Parathyroid adenoma (tissue), 2 donors: ENCODE measurements at regions not wholly inside any gene's neighbourhood (a gene's known extent, or its start where the extent isn't known, plus 50 kb on each side); places are given as distances from the start of the nearest gene placed in this dataset.

Experiments used
- H2AFZ ChIP-seq: fragments of 300-600 bp; sonication (generic); one replicate; pipeline ENCODE4 v1.7.0; 2017; ENCODE audit warnings: antibody characterized with exemption, mild to moderate bottlenecking
- H3K27ac ChIP-seq: fragments of 300-600 bp; sonication (generic); one replicate; pipeline ENCODE4 v1.7.0; 2017
- H3K27me3 ChIP-seq: fragments of 300-600 bp; sonication (generic); one replicate; pipeline ENCODE4 v1.7.0; 2017; ENCODE audit warnings: low read length; ENCODE audit not compliant: control insufficient read depth, insufficient read depth
- H3K36me3 ChIP-seq: fragments of 300-600 bp; sonication (generic); one replicate; pipeline ENCODE4 v1.7.0; 2017; ENCODE audit warnings: low read length; ENCODE audit not compliant: control insufficient read depth, insufficient read depth
- H3K4me1 ChIP-seq: fragments of 300-600 bp; sonication (generic); one replicate; pipeline ENCODE4 v1.7.0; 2017; ENCODE audit warnings: control low read depth
- H3K4me2 ChIP-seq: fragments of 300-600 bp; sonication (generic); one replicate; pipeline ENCODE4 v1.7.0; 2017; ENCODE audit warnings: low read length
- H3K4me3 ChIP-seq: fragments of 300-600 bp; sonication (generic); one replicate; pipeline ENCODE4 v1.7.0; 2017; ENCODE audit warnings: low read depth, low read length
- H3K79me2 ChIP-seq: fragments of 300-600 bp; sonication (generic); one replicate; pipeline ENCODE4 v1.7.0; 2017; ENCODE audit warnings: control low read depth
- H3K9ac ChIP-seq: fragments of 300-600 bp; sonication (generic); one replicate; pipeline ENCODE4 v1.7.0; 2017; ENCODE audit warnings: mild to moderate bottlenecking
- H3K9me3 ChIP-seq: fragments of 300-600 bp; sonication (generic); one replicate; pipeline ENCODE4 v1.7.0; 2017; ENCODE audit warnings: low read length; ENCODE audit not compliant: control insufficient read depth
- CTCF ChIP-seq: fragments of 300-600 bp; sonication (generic); IDR thresholded peaks from one replicate; pipeline ENCODE4 v1.7.0; 2017; ENCODE audit warnings: antibody characterized with exemption, mild to moderate bottlenecking
- donor health status: primary hyperparathyroidism.

GRCh38 chr4:174016251-174016650 is 267.2 kb downstream of the FBXO8 start:
- Histone ChIP-seq H3K4me3 (no peak overlapping the region), H3K9me3 (no peaks in the 10 kb centered on the region), H3K27ac (no peak overlapping the region), H3K4me2 (no peak overlapping the region), H3K79me2 (no peaks in the 10 kb centered on the region), H2AFZ (no peak overlapping the region), H3K36me3 (no peaks in the 10 kb centered on the region), H3K27me3 (no peaks in the 10 kb centered on the region), H3K9ac (no peak overlapping the region), H3K4me1 (no peaks in the 10 kb centered on the region)
- TF ChIP-seq CTCF: no peak

- H3K36me3 ChIP-seq: no peaks in the 10 kb centered on the region
- H3K4me2 ChIP-seq: no peak overlapping the region
- no peaks in the 10 kb centered on the region for H3K4me1 ChIP-seq
- no peak for TF ChIP-seq CTCF
- no peaks in the 10 kb centered on the region for H3K9me3 ChIP-seq
- H3K27me3 ChIP-seq: no peaks in the 10 kb centered on the region
- H3K9ac ChIP-seq: no peak overlapping the region
- no peaks in the 10 kb centered on the region for H3K79me2 ChIP-seq
- no peak overlapping the region for H2AFZ ChIP-seq
- no peak overlapping the region for H3K4me3 ChIP-seq
- H3K27ac ChIP-seq: no peak overlapping the region
These were observed 270.6 kb downstream of the FBXO8 start for GRCh38 chr4:174012886-174013259.

GRCh38 chr4:174012135-174012885 is 271.2 kb downstream of the FBXO8 start:
- H3K36me3 ChIP-seq: no peaks in the 10 kb centered on the region
- no peak for TF ChIP-seq CTCF
- H2AFZ ChIP-seq: no peak overlapping the region
- no peaks in the 10 kb centered on the region for H3K79me2 ChIP-seq
- H3K27ac ChIP-seq: no peak overlapping the region
- H3K4me1 ChIP-seq: no peaks in the 10 kb centered on the region
- H3K4me2 ChIP-seq: no peak overlapping the region
- H3K27me3 ChIP-seq: no peaks in the 10 kb centered on the region
- H3K4me3 ChIP-seq: no peak overlapping the region
- no peaks in the 10 kb centered on the region for H3K9me3 ChIP-seq
- H3K9ac ChIP-seq: no peak overlapping the region

- TF ChIP-seq CTCF: no peak
- no peaks in the 10 kb centered on the region for H3K27me3 ChIP-seq
- H3K27ac ChIP-seq: no peak overlapping the region
- H3K79me2 ChIP-seq: no peaks in the 10 kb centered on the region
- H3K4me1 ChIP-seq: no peaks in the 10 kb centered on the region
- no peak overlapping the region for H3K4me3 ChIP-seq
- H3K9me3 ChIP-seq: no peaks in the 10 kb centered on the region
- no peak overlapping the region for H3K9ac ChIP-seq
- no peak overlapping the region for H2AFZ ChIP-seq
- H3K4me2 ChIP-seq: no peak overlapping the region
- no peaks in the 10 kb centered on the region for H3K36me3 ChIP-seq
These were observed 272.9 kb downstream of the FBXO8 start for GRCh38 chr4:174010547-174010946.
